ENCODE measurements at regions not wholly inside any gene's neighbourhood (a gene's known extent, or its start where the extent isn't known, plus 50 kb on each side); places are given as distances from the start of the nearest gene placed in this dataset.

DNA sequence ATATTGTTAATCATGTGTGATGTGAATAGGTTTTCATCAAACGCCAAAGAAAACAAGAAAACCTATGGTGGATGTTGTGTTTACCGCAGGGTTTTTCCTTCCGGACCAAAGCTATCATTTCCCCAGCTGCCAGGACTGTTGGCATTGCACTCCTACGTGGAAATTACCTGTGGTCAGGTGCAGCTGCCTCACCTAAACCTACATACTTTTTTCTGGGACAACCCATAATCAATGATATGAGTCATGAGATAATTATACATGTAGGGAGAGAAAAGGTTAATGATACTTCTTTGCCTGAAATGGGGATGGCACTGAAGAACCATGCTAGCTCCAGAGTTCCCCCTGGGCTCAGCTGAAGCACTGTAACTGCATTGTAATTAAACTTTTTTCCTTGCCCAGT lies 223.6 kb upstream of the SEMA3E start:
- Mint-ChIP-seq H3K4me3 (ENCODE audit: unreplicated experiment) (no peak overlapping the region), H3K4me1 (ENCODE audit: low read depth) (peaks cover 3% of the 10 kb centered on the region), H3K27me3 (ENCODE audit: low read depth) (no peaks in the 10 kb centered on the region), H3K27ac (ENCODE audit: unreplicated experiment) (no peak overlapping the region), H3K36me3 (ENCODE audit: low read depth) (no peaks in the 10 kb centered on the region), H3K9me3 (ENCODE audit: low read depth) (no peaks in the 10 kb centered on the region)
- TF ChIP-seq, protein P1, sequence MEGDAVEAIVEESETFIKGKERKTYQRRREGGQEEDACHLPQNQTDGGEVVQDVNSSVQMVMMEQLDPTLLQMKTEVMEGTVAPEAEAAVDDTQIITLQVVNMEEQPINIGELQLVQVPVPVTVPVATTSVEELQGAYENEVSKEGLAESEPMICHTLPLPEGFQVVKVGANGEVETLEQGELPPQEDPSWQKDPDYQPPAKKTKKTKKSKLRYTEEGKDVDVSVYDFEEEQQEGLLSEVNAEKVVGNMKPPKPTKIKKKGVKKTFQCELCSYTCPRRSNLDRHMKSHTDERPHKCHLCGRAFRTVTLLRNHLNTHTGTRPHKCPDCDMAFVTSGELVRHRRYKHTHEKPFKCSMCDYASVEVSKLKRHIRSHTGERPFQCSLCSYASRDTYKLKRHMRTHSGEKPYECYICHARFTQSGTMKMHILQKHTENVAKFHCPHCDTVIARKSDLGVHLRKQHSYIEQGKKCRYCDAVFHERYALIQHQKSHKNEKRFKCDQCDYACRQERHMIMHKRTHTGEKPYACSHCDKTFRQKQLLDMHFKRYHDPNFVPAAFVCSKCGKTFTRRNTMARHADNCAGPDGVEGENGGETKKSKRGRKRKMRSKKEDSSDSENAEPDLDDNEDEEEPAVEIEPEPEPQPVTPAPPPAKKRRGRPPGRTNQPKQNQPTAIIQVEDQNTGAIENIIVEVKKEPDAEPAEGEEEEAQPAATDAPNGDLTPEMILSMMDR (IDR thresholded peaks at IDR 0.05), result no peak
- DNase-seq (ENCODE audit: low spot score), result no peak

DNA sequence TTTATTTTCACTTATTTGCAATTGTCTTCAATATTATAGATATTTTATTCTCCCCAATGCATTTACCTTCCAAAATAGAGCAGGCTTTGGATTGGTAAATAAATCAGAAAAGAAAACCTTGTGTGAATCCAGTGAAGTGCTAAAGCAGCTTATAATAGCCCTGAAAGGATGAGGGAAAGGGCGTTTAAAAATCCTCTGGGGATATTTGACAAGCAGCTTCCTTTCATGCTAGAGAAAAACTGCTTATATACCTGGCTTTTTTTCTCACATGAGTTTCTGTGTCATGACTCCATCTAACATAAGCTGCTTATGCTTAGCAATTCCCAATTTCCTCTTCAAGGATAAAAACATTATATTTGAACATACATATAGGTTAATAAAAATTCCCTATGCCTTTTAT lies 221.6 kb upstream of the SEMA3E start:
- TF ChIP-seq, protein P1 (IDR thresholded peaks at IDR 0.05), result no peak
- Mint-ChIP-seq H3K4me1 (ENCODE audit: low read depth) (peaks cover 4% of the 10 kb centered on the region), H3K36me3 (ENCODE audit: low read depth) (no peaks in the 10 kb centered on the region), H3K9me3 (ENCODE audit: low read depth) (no peaks in the 10 kb centered on the region), H3K4me3 (ENCODE audit: unreplicated experiment) (no peak overlapping the region), H3K27ac (ENCODE audit: unreplicated experiment) (no peak overlapping the region), H3K27me3 (ENCODE audit: low read depth) (no peaks in the 10 kb centered on the region)
- no peak for DNase-seq (ENCODE audit: low spot score)

DNA sequence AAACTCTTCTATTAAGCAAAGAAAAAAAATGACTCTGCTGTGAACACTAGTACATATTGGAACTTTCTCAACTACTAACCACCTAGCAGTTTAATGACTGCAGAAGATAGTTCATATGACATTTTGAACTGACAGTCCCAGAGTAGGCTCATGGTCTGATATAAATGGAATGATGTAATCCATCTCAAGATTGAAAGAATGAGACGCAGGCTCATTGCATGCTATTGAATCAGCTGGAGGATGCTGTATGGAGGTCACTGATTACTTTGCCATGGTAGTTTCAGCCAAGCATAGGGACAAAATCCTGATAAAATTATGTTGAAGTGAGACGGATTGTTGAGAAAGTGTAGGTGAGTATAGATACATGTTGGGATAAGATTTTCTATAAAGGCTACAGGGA lies 217.6 kb upstream of the SEMA3E start:
- TF ChIP-seq, protein P1 (IDR thresholded peaks at IDR 0.05), result no peak
- Mint-ChIP-seq H3K27ac (ENCODE audit: unreplicated experiment) (no peak overlapping the region), H3K36me3 (ENCODE audit: low read depth) (no peaks in the 10 kb centered on the region), H3K4me1 (ENCODE audit: low read depth) (peaks cover 4% of the 10 kb centered on the region), H3K9me3 (ENCODE audit: low read depth) (no peaks in the 10 kb centered on the region), H3K27me3 (ENCODE audit: low read depth) (no peaks in the 10 kb centered on the region), H3K4me3 (ENCODE audit: unreplicated experiment) (no peak overlapping the region)
- no peak for DNase-seq (ENCODE audit: low spot score)

DNA sequence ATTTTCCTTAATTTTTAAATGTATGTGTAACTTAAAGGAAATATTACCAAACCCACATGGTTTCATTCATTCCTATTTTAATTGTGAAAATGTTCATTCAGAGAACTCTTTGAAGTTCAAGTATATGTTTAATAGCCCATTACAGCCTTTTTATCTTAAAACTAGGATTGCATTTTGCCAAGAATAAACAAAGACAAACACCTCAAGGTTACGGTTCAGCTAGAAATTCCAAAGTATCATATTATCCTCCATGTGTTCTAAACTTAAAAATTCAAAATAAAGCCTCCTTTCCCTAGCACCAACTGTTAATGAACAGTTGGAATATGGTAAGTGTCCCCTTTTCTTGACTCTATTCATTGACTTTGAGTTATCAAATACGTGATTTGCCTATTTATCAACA lies 215.6 kb upstream of the SEMA3E start:
- H3K27ac Mint-ChIP-seq (ENCODE audit: unreplicated experiment), result no peak overlapping the region
- H3K36me3 Mint-ChIP-seq (ENCODE audit: low read depth), result no peaks in the 10 kb centered on the region
- H3K9me3 Mint-ChIP-seq (ENCODE audit: low read depth), result no peaks in the 10 kb centered on the region
- no peak for DNase-seq (ENCODE audit: low spot score)
- TF ChIP-seq, protein P1 (IDR thresholded peaks at IDR 0.05), result no peak
- H3K4me3 Mint-ChIP-seq (ENCODE audit: unreplicated experiment), result no peak overlapping the region
- H3K27me3 Mint-ChIP-seq (ENCODE audit: low read depth), result no peaks in the 10 kb centered on the region
- peaks cover 4% of the 10 kb centered on the region for H3K4me1 Mint-ChIP-seq (ENCODE audit: low read depth)

DNA sequence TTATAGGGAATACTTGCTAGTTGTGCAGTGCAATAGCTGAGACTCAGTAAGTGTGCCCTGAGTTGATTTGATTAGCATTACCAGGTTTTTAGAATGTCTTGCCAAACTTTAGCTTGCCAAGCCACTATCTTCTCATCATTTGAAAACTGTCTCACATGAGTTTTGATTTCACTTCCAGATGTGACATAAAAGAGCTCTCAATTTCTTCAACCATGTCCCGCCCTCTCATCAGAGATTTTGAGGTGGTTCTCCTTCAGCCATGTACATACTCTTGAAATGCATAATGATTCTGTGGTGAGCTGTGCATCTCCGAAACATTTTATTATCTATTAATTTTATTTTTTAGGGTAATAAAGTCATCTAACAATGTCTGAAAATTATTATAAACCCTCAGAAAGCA lies 215.0 kb upstream of the SEMA3E start:
- Mint-ChIP-seq H3K27ac (ENCODE audit: unreplicated experiment) (no peak overlapping the region), H3K9me3 (ENCODE audit: low read depth) (no peaks in the 10 kb centered on the region), H3K4me3 (ENCODE audit: unreplicated experiment) (no peak overlapping the region), H3K27me3 (ENCODE audit: low read depth) (no peaks in the 10 kb centered on the region), H3K4me1 (ENCODE audit: low read depth) (peaks cover 4% of the 10 kb centered on the region), H3K36me3 (ENCODE audit: low read depth) (no peaks in the 10 kb centered on the region)
- DNase-seq (ENCODE audit: low spot score), result no peak
- TF ChIP-seq, protein P1 (IDR thresholded peaks at IDR 0.05), result no peak
